Tibial artery (tissue), 4 donors: ENCODE measurements at regions not wholly inside any gene's neighbourhood (a gene's known extent, or its start where the extent isn't known, plus 50 kb on each side); places are given as distances from the start of the nearest gene placed in this dataset.

ENCODE experiments used
- DNase-seq, 2 donors: peaks; one replicate each; pipeline ENCODE4 v3.0.0-alpha.2; 2019
- H3K27ac ChIP-seq, 2 donors: fragments of 200-600 bp; sonication (generic) in 1 of 2; 1 replicate in 1 of 2; 2 replicates in 1 of 2; pipeline ENCODE4 v1.5.1; 2018 to 2019; ENCODE audit warnings: mild to moderate bottlenecking in 1 of 2
- H3K27me3 ChIP-seq, 2 donors: fragments of 200-600 bp; sonication (generic) in 1 of 2; one replicate each; pipeline versions ENCODE4 v1.5.1 to v1.6.0; 2016 to 2019
- H3K36me3 ChIP-seq, 3 donors: fragments of 200-600 bp; sonication (generic) in 2 of 3; one replicate each; pipeline ENCODE4 v1.5.1; 2016 to 2019; ENCODE audit warnings: mild to moderate bottlenecking in 2 of 3
- H3K4me1 ChIP-seq, 4 donors: fragments of 200-600 bp; sonication (generic) in 2 of 4; 1 replicate in 3 of 4; 2 replicates in 1 of 4; pipeline ENCODE4 v1.5.1; 2016 to 2019
- H3K4me3 ChIP-seq, 2 donors: fragments of 200-600 bp; sonication (generic) in 1 of 2; 1 replicate in 1 of 2; 2 replicates in 1 of 2; pipeline ENCODE4 v1.5.1; 2018 to 2019; ENCODE audit warnings: mild to moderate bottlenecking in 2 of 2
- H3K9me3 ChIP-seq, 3 donors: fragments of 200-600 bp; sonication (generic) in 1 of 3; one replicate each; pipeline ENCODE4 v1.5.1; 2016 to 2019
- intact Hi-C: fragments of 100-400 bp; cut with DNase I; formaldehyde crosslinking; loops from one replicate; pipeline ENCODE4 v1.15.0; 2023; ENCODE audit warnings: low total_unique reads
- TF ChIP-seq, protein P1 (sequence below), 2 experiments: fragments of 200-600 bp in 1 of 2; fragments of 450-650 bp in 1 of 2; IDR thresholded peaks; one replicate each; pipeline ENCODE4 v1.5.1; 2017 to 2019; ENCODE audit warnings: antibody characterized with exemption in 2 of 2, mild to moderate bottlenecking in 1 of 2, moderate library complexity in 1 of 2

DNA sequence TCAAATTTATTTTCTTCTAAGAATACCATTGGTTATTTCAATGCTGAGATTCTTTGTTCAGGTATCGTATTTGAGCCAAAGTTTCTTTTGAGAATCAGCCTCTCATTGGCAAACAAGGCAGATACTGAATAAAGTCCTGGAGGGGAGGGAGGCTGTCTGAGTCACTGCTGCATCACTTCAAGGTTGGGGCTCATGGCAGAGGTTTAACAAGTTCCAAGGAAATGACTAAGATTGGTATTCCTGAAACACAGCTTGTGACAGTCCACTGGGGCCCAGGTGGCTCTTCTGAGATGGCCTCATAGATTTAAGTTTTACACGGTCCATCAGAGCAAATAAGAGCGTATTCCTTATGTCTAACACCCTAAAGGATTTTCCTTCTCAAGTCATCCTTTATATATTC lies 213.8 kb upstream of the STAC start:
- H3K27me3 ChIP-seq = no peaks in the 10 kb centered on the region
- intact Hi-C loops = no loop called here
- no peak for DNase-seq
- no peak overlapping the region for H3K4me3 ChIP-seq
- TF ChIP-seq, protein P1, sequence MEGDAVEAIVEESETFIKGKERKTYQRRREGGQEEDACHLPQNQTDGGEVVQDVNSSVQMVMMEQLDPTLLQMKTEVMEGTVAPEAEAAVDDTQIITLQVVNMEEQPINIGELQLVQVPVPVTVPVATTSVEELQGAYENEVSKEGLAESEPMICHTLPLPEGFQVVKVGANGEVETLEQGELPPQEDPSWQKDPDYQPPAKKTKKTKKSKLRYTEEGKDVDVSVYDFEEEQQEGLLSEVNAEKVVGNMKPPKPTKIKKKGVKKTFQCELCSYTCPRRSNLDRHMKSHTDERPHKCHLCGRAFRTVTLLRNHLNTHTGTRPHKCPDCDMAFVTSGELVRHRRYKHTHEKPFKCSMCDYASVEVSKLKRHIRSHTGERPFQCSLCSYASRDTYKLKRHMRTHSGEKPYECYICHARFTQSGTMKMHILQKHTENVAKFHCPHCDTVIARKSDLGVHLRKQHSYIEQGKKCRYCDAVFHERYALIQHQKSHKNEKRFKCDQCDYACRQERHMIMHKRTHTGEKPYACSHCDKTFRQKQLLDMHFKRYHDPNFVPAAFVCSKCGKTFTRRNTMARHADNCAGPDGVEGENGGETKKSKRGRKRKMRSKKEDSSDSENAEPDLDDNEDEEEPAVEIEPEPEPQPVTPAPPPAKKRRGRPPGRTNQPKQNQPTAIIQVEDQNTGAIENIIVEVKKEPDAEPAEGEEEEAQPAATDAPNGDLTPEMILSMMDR (IDR thresholded peaks at IDR 0.05) = no peak
- no peaks in the 10 kb centered on the region for H3K36me3 ChIP-seq
- H3K9me3 ChIP-seq = no peaks in the 10 kb centered on the region
- H3K4me1 ChIP-seq = no peaks in the 10 kb centered on the region
- H3K27ac ChIP-seq = no peak overlapping the region

GRCh38 chr3:36172699-36173098 lies 207.6 kb upstream of the STAC start:
- TF ChIP-seq, protein P1 (IDR thresholded peaks at IDR 0.05) = no peak
- no peaks in the 10 kb centered on the region for H3K9me3 ChIP-seq
- DNase-seq = no peak

GRCh38 chr3:36175113-36175812 lies 205.0 kb upstream of the STAC start:
- Histone ChIP-seq H3K27ac (no peak overlapping the region), H3K27me3 (no peaks in the 10 kb centered on the region), H3K4me3 (no peak overlapping the region), H3K9me3 (no peaks in the 10 kb centered on the region), H3K4me1 (peaks cover 0 to 9% (median 0%) of the 10 kb centered on the region in 4 donors), H3K36me3 (no peaks in the 10 kb centered on the region)
- intact Hi-C loops = no loop called here
- DNase-seq = no peak
- TF ChIP-seq, protein P1 (IDR thresholded peaks at IDR 0.05) = no peak

More at GRCh38 chr3:36172699-36173098, 207.6 kb upstream of the STAC start:
- Histone ChIP-seq H3K4me1 (peaks cover 0 to 9% (median 0%) of the 10 kb centered on the region in 4 donors), H3K4me3 (no peak overlapping the region), H3K27ac (no peak overlapping the region), H3K27me3 (no peaks in the 10 kb centered on the region), H3K36me3 (no peaks in the 10 kb centered on the region)
- intact Hi-C loops = no loop called here

DNA sequence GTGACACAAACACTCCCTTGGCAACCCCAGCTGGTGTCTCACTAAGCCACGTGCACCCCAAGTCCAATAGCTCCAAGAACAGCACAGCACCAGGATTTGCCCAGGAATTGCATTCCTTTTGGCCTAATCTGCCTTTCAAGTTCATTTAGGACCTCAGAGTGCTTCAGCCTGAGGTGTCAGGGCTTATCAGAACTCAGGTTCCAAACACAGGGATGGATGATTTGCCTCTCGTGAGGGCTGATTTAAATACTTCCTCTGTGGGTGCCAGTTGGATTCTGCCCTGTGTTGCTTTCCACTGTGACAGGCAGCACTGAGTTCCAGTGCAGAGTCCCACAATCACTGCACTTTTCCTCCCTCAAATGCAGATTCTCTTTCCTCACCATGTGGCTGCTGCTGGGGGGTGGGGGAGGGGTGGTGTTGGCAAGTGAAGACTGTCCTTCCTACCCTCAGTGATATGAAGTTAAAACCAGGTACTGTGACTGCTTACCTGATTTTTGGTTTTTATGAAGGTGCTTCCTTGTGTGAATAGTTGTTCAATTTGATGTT lies 204.3 kb upstream of the STAC start:
- Histone ChIP-seq H3K27me3 (no peaks in the 10 kb centered on the region), H3K36me3 (no peaks in the 10 kb centered on the region), H3K4me1 (peaks cover 0 to 9% (median 0%) of the 10 kb centered on the region in 4 donors), H3K4me3 (no peak overlapping the region), H3K27ac (no peak overlapping the region), H3K9me3 (no peaks in the 10 kb centered on the region)
- intact Hi-C loops = no loop called here
- no peak for DNase-seq
- TF ChIP-seq, protein P1 (IDR thresholded peaks at IDR 0.05) = no peak

- no peaks in the 10 kb centered on the region for H3K9me3 ChIP-seq
- no peak overlapping the region for H3K4me3 ChIP-seq
- H3K27ac ChIP-seq = no peak overlapping the region
- no peaks in the 10 kb centered on the region for H3K4me1 ChIP-seq
- H3K36me3 ChIP-seq = no peaks in the 10 kb centered on the region
- no peaks in the 10 kb centered on the region for H3K27me3 ChIP-seq
- TF ChIP-seq, protein P1 (IDR thresholded peaks at IDR 0.05) = no peak
- intact Hi-C loops = no loop called here
- no peak for DNase-seq
These were observed 202.3 kb upstream of the STAC start for GRCh38 chr3:36178018-36178417.
